IPS-NIHi7 (cell line): ENCODE measurements at regions not wholly inside any gene's neighbourhood (a gene's known extent, or its start where the extent isn't known, plus 50 kb on each side); places are given as distances from the start of the nearest gene placed in this dataset.
"Not testable (repeated sequence)": the region's sequence is repeated elsewhere in the genome, so short reads cannot be mapped to it uniquely, and the experiment has no call there.

Source experiments
- DNase-seq: peaks from one replicate; pipeline ENCODE4 v3.0.0; 2012; ENCODE audit warnings: mixed read lengths; ENCODE audit errors: extremely low spot score

GRCh38 chr9:31304576-31304975, 1079.9 kb upstream of the ACO1 start:
- no peak for DNase-seq

DNA sequence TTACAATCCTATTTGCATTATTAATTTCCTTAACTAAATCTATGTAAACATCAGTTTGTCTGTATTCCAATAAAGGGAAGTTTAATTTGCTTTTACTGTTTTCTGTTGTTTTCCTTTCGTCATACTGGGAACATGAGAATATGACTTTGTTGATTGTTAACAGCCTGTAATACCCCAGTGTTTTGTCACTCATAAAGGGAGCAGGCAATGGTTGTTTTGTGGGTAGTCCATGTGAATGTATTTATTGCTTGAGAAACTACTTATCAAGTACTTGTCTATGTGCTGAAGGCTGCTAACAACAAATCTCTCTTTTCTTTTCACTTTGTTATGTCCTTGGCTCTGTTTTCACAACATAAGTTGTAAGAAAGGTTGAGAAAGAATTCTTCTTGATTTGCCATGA, 1070.2 kb upstream of the ACO1 start:
- DNase-seq, result no peak

DNA sequence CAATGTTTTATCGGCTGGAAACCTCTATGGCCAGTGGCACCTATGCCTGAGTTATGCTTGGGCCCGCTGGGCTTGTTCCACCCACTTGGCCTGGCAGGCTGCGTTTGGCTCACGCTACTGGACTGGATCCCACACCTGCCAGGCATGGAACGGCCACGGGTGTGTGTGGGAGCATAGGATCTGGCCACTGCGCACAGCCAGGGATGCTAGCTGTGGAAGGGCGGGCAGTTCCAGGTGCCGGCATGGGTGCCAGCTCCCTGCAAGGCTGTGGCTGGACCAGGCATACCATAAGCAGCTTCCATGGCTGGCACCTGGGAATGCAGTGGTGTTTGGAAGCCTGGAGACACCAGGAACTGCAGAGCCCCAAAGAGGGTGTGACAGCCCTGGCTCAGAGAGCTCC, 1063.9 kb upstream of the ACO1 start:
- DNase-seq, result no peak

DNA sequence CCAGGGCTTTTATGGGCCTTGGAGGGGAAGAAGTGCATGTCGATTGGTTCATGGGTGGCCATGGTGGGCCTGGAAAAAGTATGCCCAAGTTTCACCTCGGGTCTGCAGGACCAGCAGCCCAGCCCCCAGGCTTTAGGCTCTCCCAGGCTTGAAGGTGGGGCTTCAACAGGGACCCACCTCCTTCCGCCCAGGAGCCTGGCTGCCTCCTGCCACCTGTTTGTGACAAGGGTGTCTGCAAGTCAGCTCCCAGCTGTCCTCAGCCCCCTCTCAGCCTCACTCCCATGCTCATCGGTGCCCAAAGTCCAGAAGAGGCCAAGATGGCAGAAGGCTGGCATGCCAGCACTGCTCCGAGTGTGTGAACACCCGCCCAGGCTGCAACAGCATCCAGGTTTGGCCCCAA, 1063.2 kb upstream of the ACO1 start:
- no peak for DNase-seq

DNA sequence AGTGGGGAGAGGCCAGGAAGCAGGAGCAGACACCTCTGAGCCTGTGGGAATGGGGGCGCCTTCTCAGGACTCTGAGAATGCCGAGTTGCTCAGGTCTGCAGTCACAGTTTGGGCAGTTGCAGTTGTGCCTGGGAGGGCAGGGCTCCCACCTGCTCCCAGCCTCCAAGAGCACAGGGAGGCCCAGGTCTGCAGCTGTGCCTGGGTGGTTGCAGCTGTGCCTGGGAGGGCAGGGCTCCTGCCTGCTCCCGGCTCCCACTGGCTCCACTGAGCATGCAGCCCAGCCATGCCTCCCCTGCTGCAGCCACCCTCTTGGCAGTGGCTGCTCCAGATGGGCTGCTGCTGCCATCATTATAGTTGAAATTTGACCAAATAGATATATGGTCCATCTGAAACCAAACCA, 1062.8 kb upstream of the ACO1 start:
- DNase-seq, result no peak

DNA sequence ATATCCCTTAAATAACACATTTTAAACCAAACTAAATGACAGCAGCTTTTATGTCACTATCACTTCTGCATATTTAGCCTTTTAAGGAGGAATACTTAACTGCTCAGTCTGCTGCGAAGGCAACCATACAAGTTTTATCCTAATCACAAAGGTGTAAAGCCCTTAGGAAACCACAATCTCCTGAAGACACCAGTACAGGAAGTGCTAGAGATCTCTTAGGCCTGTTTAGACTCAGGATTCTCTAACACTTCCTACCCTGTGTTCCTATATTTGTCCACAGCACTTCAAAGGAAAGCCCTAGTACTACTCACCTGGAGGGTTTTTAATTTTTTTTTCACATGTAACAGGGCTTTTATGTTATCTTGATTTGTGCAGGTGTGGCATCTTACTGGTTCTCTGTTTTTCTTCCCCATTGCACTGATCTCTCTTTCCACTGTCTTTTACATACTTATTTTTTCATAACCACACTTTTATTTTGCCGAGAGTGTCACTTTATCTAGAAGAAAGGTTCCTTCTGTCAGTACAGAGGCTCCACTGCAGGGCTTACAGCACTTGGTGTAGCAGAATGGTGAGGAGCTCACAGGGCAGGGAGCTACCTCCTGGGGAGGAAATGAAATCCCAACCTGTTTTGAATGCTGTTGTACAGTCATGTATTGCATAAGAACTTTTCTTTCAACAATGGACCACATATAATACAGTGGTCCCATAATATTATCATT, 1060.6 kb upstream of the ACO1 start:
- DNase-seq, result no peak

- no peak for DNase-seq
These were observed 1058.7 kb upstream of the ACO1 start for GRCh38 chr9:31325778-31326177.

- DNase-seq, result not testable (repeated sequence)
These were observed 1057.6 kb upstream of the ACO1 start for GRCh38 chr9:31326883-31327282.

- DNase-seq, result no peak
These were observed 1049.5 kb upstream of the ACO1 start for GRCh38 chr9:31334837-31335528.

DNA sequence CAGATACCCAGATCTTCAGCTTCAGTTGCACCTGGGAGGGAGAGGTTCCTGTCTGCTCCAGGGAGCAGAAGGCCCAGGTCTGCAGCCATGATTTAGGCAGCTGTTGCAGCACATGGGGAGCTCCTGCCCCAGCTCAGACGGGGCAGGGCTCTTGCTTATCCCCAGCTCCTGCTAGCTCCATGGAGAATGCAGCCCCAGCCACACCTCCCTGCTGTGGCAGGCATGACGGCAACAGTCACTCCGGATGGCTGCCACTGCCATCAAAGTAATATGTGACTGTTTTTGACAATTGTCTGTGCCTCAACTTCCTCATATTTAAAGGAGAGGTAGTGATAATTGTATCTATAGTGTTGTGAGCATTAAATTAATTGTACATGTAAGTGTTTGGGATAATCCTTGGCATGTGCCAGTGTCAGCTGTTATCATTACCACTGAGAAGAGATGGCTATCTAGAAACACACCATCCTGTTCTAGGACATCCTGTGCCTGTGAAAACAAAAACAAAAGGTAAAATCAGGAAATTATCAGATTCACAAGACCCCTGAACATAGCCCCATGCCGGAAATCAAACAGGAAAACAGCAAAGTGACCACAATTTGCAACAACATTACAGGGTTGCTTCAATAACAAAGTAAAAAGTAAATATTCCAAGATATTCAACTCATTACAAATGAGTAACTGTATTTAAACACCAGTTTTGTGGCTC, 1048.8 kb upstream of the ACO1 start:
- no peak for DNase-seq

GRCh38 chr9:31336386-31336785, 1048.1 kb upstream of the ACO1 start:
- DNase-seq, result no peak

DNA sequence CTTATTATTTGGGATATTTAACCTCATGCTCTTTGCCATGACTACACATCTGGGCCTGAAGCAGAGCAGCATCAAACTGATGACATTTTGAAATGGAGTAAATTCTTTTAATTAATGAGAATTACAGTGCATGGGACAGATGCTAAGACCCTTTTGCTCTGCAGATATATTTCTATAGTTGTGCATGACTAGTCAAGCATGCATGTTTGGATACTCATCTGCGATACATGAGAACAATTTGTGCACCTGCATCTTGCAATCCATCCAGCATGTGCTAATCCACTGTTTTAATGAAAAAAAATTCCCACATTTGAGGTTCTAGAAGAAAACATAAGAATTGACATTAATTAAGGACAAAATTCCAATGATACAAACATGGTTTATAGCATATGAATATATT, 1047.6 kb upstream of the ACO1 start:
- DNase-seq, result no peak

- DNase-seq, result no peak
These were observed 1037.3 kb upstream of the ACO1 start for GRCh38 chr9:31347082-31347617.

GRCh38 chr9:31355159-31355882, 1029.1 kb upstream of the ACO1 start:
- DNase-seq, result no peak

DNA sequence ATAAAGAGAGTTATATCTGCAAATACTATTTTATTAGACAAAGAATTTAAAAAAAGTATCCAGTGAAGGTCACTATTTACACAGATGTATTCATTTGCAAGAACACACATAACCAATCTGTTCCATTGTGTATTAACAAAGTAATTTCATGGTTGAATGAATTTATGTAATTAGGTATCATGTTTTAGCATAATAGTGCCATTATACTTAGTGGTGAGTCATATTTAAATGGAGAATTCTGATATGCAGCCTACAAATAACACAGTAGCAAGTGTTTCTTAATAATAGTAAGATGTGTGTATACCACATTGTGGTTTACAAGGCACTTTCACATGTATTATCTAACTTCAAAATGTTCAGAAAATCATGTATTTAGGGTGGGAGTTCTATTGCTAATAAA, 1028.5 kb upstream of the ACO1 start:
- DNase-seq, result no peak

DNA sequence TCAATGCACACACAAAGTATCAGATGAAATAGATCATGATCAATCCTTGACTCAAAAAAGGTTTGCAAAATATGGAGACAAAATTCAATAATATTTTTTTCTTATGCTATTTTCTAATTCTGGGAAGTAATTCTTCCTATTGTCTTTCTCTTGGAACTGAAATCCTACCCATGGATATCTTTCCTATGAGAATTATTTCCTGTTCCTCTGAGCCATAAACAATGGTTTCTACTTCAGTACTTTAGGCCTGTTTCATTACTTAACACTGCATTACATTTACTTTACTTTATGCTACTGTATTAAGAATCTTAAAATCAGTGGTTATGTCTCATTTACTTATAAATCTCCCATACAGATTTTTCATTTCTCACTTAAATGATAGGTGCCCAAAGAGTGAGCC, 1025.4 kb upstream of the ACO1 start:
- no peak for DNase-seq

GRCh38 chr9:31364171-31364570, 1020.3 kb upstream of the ACO1 start:
- DNase-seq, result no peak

- no peak for DNase-seq
These were observed 1011.5 kb upstream of the ACO1 start for GRCh38 chr9:31372799-31373587.

- no peak for DNase-seq
These were observed 1007.1 kb upstream of the ACO1 start for GRCh38 chr9:31377358-31377757.

DNA sequence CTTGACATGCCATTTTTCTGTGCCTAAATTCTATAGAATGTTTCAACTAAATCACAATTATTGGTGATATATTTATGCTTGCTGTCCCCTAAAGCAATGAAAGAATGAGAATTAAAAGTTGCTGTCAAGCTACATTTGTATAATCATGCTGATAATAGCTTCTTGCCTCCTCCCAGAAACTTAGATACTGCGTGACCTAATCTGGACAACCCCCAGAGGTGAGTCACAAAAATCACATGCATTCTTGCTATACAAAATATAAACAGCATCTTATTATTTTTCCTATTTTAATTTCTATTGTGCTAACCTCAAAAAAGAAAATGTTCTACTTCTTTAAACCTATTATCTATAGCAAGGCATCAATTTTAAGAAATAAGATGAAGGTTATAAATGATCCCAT, 995.8 kb upstream of the ACO1 start:
- no peak for DNase-seq

GRCh38 chr9:31389075-31389474, 995.4 kb upstream of the ACO1 start:
- DNase-seq, result no peak
